ENCODE measurements at regions not wholly inside any gene's neighbourhood (a gene's known extent, or its start where the extent isn't known, plus 50 kb on each side); places are given as distances from the start of the nearest gene placed in this dataset.

DNA sequence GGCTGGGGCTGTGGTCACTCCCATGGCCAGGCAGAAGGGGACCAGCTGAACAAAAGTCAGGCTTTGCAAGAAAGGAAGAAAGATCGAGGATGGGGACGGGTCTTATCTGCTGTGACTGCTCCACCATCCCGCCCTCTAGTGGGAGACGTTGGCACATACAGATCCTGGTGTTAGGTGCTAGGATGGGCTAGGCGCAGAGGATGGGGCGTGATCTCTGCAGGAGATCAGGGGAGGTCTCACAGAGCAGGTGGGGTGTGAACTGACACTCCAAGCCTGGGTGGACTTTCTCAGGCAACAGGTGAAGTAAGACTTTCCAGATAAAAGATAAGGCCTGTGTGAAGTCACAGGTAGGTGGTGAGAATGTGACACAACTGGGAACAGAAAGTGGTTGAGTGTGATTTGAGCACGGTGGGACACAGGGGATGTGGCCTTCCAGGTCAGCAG lies 141.9 kb upstream of the SMAD3 start:
- Histone ChIP-seq H3K27ac (ENCODE audit: insufficient read depth, low read length) (no peak overlapping the region), H3K4me2 (ENCODE audit: low read depth, low read length) (no peak overlapping the region), H3K79me1 (ENCODE audit: low read depth in 1 of 2, low read length in 2 of 2) (no peaks in the 10 kb centered on the region), H2AK5ac (ENCODE audit: low read depth, low read length) (no peak overlapping the region), H3K9me3 (ENCODE audit: control insufficient read depth, insufficient read depth, low read length) (peaks cover 12% of the 10 kb centered on the region), H2BK5ac (ENCODE audit: low read depth, low read length, poor library complexity, severe bottlenecking) (no peak overlapping the region), H3K4me3 (ENCODE audit: insufficient read depth, low read depth, low read length) (no peak overlapping the region), H2BK120ac (ENCODE audit: low read depth, low read length) (no peak overlapping the region), H2BK20ac (ENCODE audit: low read depth, low read length) (no peak overlapping the region), H2AFZ (replicated peaks; ENCODE audit: low read length, poor library complexity) (peak overlapping the region; percentile 27), H2AK9ac (replicated peaks; ENCODE audit: low read depth, low read length, poor library complexity) (no peak overlapping the region), H4K91ac (ENCODE audit: insufficient read depth, low read depth, low read length) (no peak overlapping the region), H2BK15ac (ENCODE audit: low read depth, low read length) (no peak overlapping the region), H3K23ac (ENCODE audit: low read depth, low read length) (no peak overlapping the region), H3K56ac (ENCODE audit: extremely low read depth, insufficient read depth, low read length) (no peak overlapping the region), H3K36me3 (ENCODE audit: control insufficient read depth, insufficient read depth, low read length) (no peaks in the 10 kb centered on the region), H3K18ac (ENCODE audit: low read depth, low read length) (no peak overlapping the region), H3K4me1 (ENCODE audit: control insufficient read depth, insufficient read depth, low read length) (peaks cover 11% of the 10 kb centered on the region), H3K14ac (replicated peaks; ENCODE audit: low read depth, low read length) (no peak overlapping the region), H4K8ac (ENCODE audit: low read depth in 2 of 2, low read length in 2 of 2) (no peak overlapping the region), H3K9ac (ENCODE audit: low read depth, low read length) (no peak overlapping the region), H3K27me3 (ENCODE audit: control insufficient read depth, insufficient read depth, low read length) (0 out of 2 replicates have a peak, but pooled peaks cover 4% of the 10 kb centered on the region), H4K20me1 (ENCODE audit: insufficient read depth, low read length) (no peaks in the 10 kb centered on the region), H3K9me1 (ENCODE audit: insufficient read depth, low read length) (no peaks in the 10 kb centered on the region), H4K5ac (ENCODE audit: low read depth, low read length) (no peak overlapping the region), H3K4ac (ENCODE audit: low read depth, low read length) (no peak overlapping the region)
- no peak for TF ChIP-seq BHLHE40 (IDR thresholded peaks at IDR 0.05; ENCODE audit: low read depth, low read length)
- TF ChIP-seq, protein P1, sequence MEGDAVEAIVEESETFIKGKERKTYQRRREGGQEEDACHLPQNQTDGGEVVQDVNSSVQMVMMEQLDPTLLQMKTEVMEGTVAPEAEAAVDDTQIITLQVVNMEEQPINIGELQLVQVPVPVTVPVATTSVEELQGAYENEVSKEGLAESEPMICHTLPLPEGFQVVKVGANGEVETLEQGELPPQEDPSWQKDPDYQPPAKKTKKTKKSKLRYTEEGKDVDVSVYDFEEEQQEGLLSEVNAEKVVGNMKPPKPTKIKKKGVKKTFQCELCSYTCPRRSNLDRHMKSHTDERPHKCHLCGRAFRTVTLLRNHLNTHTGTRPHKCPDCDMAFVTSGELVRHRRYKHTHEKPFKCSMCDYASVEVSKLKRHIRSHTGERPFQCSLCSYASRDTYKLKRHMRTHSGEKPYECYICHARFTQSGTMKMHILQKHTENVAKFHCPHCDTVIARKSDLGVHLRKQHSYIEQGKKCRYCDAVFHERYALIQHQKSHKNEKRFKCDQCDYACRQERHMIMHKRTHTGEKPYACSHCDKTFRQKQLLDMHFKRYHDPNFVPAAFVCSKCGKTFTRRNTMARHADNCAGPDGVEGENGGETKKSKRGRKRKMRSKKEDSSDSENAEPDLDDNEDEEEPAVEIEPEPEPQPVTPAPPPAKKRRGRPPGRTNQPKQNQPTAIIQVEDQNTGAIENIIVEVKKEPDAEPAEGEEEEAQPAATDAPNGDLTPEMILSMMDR (conservative IDR thresholded peaks at IDR 0.05; ENCODE audit: low read depth, low read length), result peak; percentile 45
- peak; percentile 28 for TF ChIP-seq RAD21 (IDR thresholded peaks at IDR 0.05; ENCODE audit: low read length)
- no peak for TF ChIP-seq NFE2L2 (IDR thresholded peaks at IDR 0.05; ENCODE audit: low read depth, low read length)
- TF ChIP-seq MAFK (IDR thresholded peaks at IDR 0.05; ENCODE audit: low read depth, low read length), result no peak
- TF ChIP-seq ELK1 (IDR thresholded peaks at IDR 0.05; ENCODE audit: borderline replicate concordance, low read depth, low read length), result no peak
- TF ChIP-seq USF2 (IDR thresholded peaks at IDR 0.05; ENCODE audit: low read depth, low read length), result no peak
- TF ChIP-seq SMC3 (IDR thresholded peaks at IDR 0.05; ENCODE audit: low read depth, low read length), result 0 out of 2 replicates have a peak, but pooled peaks have one; percentile 8
- intact Hi-C loops (cut with micrococcal nuclease) (no loop called here), dilution Hi-C loops (cut with HindIII; ENCODE audit: low sequenced_read_pairs, unreplicated experiment) (no loop called here), in situ Hi-C loops (cut with MboI; ENCODE audit: low sequenced_read_pairs) (no loop called here)
- ATAC-seq (ENCODE audit: low read depth) (peak; percentile 43; the same call in 1 of the 2 replicates), DNase-seq (no peak)
- 30% methylated on average over 2 of the region's 7 CpGs; no CpG with 5 or more reads in 1 of the 2 experiments for WGBS, 2 experiments (ENCODE audit: extremely low coverage in 2 of 2, insufficient read length in 1 of 2)
- CTCF ChIA-PET, result no interaction called here
- no TSS peak for BruUV-seq (replicated peaks)
- POLR2A ChIA-PET (ENCODE audit: unreplicated experiment), result no interaction called here
